IMR-90 (cell line): ENCODE measurements at regions not wholly inside any gene's neighbourhood (a gene's known extent, or its start where the extent isn't known, plus 50 kb on each side); places are given as distances from the start of the nearest gene placed in this dataset.

Experiments
- ATAC-seq: fragments of 200-7000 bp; cut with Tn5 transposase; 2 replicates; pipeline ENCODE4 v1.9.1; 2020; ENCODE audit warnings: low read depth, mild to moderate bottlenecking, moderate library complexity
- BruUV-seq: library from RNA; stranded (reverse); fragments of 400-500 nt; replicated peaks from 2 replicates; lab custom pipeline; 2021; lab: Mats Ljungman, UMichigan
- CTCF ChIA-PET: fragments of 300-600 bp; formaldehyde crosslinking; extraction: SDS; loops from one replicate; lab custom pipeline; 2021; ENCODE audit warnings: antibody characterized with exemption; lab: Yijun Ruan, JAX
- POLR2A ChIA-PET: fragments of 300-600 bp; sonication (Branson Sonifier 250); formaldehyde crosslinking; loops from one replicate; lab custom pipeline; 2022; ENCODE audit warnings: antibody characterized with exemption; ENCODE audit not compliant: unreplicated experiment; lab: Charles Lee
- DNase-seq: peaks from one replicate; pipeline ENCODE4 v3.0.0; 2013
- H2AFZ ChIP-seq: replicated peaks from 2 replicates; pipeline ENCODE3; 2013; ENCODE audit warnings: low read length, mild to moderate bottlenecking; ENCODE audit not compliant: poor library complexity
- H2AK5ac ChIP-seq: 2 replicates; pipeline ENCODE4 v1.6.1; 2013; ENCODE audit warnings: low read depth, low read length, inconsistent platforms
- H2AK9ac ChIP-seq: replicated peaks from 2 replicates; pipeline ENCODE3; 2013; ENCODE audit warnings: mild to moderate bottlenecking, low read depth, low read length, moderate library complexity; ENCODE audit not compliant: poor library complexity
- H2BK120ac ChIP-seq: 2 replicates; pipeline ENCODE4 v1.6.1; 2013; ENCODE audit warnings: low read depth, low read length, inconsistent platforms
- H2BK15ac ChIP-seq: 3 replicates; pipeline ENCODE4 v1.6.1; 2013; ENCODE audit warnings: low read depth, low read length, inconsistent platforms
- H2BK20ac ChIP-seq: 2 replicates; pipeline ENCODE4 v1.6.1; 2013; ENCODE audit warnings: low read depth, mild to moderate bottlenecking, inconsistent platforms, low read length, moderate library complexity
- H2BK5ac ChIP-seq: 2 replicates; pipeline ENCODE4 v1.6.1; 2013; ENCODE audit warnings: mild to moderate bottlenecking, low read depth, low read length, inconsistent platforms; ENCODE audit not compliant: poor library complexity, severe bottlenecking
- H3K14ac ChIP-seq: replicated peaks from 2 replicates; pipeline ENCODE4 v1.6.1; 2013; ENCODE audit warnings: low read depth, low read length, inconsistent platforms
- H3K18ac ChIP-seq: 2 replicates; pipeline ENCODE4 v1.6.1; 2013; ENCODE audit warnings: low read depth, low read length, control low read depth
- H3K23ac ChIP-seq: 2 replicates; pipeline ENCODE4 v1.6.1; 2013; ENCODE audit warnings: low read depth, low read length, inconsistent platforms
- H3K27ac ChIP-seq: 2 replicates; pipeline ENCODE4 v1.5.1; 2013; ENCODE audit warnings: mild to moderate bottlenecking, control low read depth, low read length; ENCODE audit not compliant: insufficient read depth
- H3K27me3 ChIP-seq: 2 replicates; pipeline ENCODE4 v1.6.1; 2013; ENCODE audit warnings: low read length; ENCODE audit not compliant: control insufficient read depth, insufficient read depth
- H3K36me3 ChIP-seq: 2 replicates; pipeline ENCODE4 v1.6.1; 2013; ENCODE audit warnings: low read length, mixed read lengths; ENCODE audit not compliant: control insufficient read depth, insufficient read depth
- H3K4ac ChIP-seq: 2 replicates; pipeline ENCODE4 v1.6.1; 2013; ENCODE audit warnings: low read depth, low read length, inconsistent platforms
- H3K4me1 ChIP-seq: 2 replicates; pipeline ENCODE4 v1.6.1; 2013; ENCODE audit warnings: low read length, mixed read lengths; ENCODE audit not compliant: control insufficient read depth, insufficient read depth
- H3K4me2 ChIP-seq: 2 replicates; pipeline ENCODE4 v1.6.1; 2013; ENCODE audit warnings: low read depth, mild to moderate bottlenecking, control low read depth, low read length, moderate library complexity
- H3K4me3 ChIP-seq: 2 replicates; pipeline ENCODE4 v1.5.1; 2013; ENCODE audit warnings: low read depth, mild to moderate bottlenecking, control low read depth, low read length, moderate library complexity; ENCODE audit not compliant: insufficient read depth
- H3K56ac ChIP-seq: 2 replicates; pipeline ENCODE4 v1.6.1; 2013; ENCODE audit warnings: low read length, inconsistent platforms; ENCODE audit not compliant: insufficient read depth; ENCODE audit errors: extremely low read depth
- H3K79me1 ChIP-seq, 2 experiments: 2 replicates each; pipeline ENCODE4 v1.6.1; 2013; ENCODE audit warnings: low read length in 2 of 2, inconsistent platforms in 1 of 2, low read depth in 1 of 2
- H3K9ac ChIP-seq: 2 replicates; pipeline ENCODE4 v1.6.1; 2013; ENCODE audit warnings: low read depth, low read length, control low read depth
- H3K9me1 ChIP-seq: 2 replicates; pipeline ENCODE4 v1.6.1; 2013; ENCODE audit warnings: low read length, inconsistent platforms; ENCODE audit not compliant: insufficient read depth
- H3K9me3 ChIP-seq: 2 replicates; pipeline ENCODE4 v1.6.1; 2013; ENCODE audit warnings: low read length; ENCODE audit not compliant: control insufficient read depth, insufficient read depth
- H4K20me1 ChIP-seq: 2 replicates; pipeline ENCODE4 v1.6.1; 2013; ENCODE audit warnings: low read length, inconsistent platforms; ENCODE audit not compliant: insufficient read depth
- H4K5ac ChIP-seq: 2 replicates; pipeline ENCODE4 v1.6.1; 2013; ENCODE audit warnings: mild to moderate bottlenecking, low read depth, low read length, control low read depth
- H4K8ac ChIP-seq, 2 experiments: 2 replicates each; pipeline ENCODE4 v1.6.1; 2013; ENCODE audit warnings: low read depth in 2 of 2, low read length in 2 of 2, control low read depth in 1 of 2, inconsistent platforms in 1 of 2
- H4K91ac ChIP-seq: 2 replicates; pipeline ENCODE4 v1.6.1; 2013; ENCODE audit warnings: low read depth, low read length, inconsistent platforms; ENCODE audit not compliant: insufficient read depth
- BHLHE40 ChIP-seq: fragments of 150-350 bp; IDR thresholded peaks from 2 replicates; pipeline ENCODE4 v1.6.1; 2016; ENCODE audit warnings: mild to moderate bottlenecking, low read depth, low read length
- CHD1 ChIP-seq: IDR thresholded peaks from 2 replicates; pipeline ENCODE4 v1.6.1; 2012; ENCODE audit warnings: low read depth, low read length, improper control_type of control experiment
- MAFK ChIP-seq: IDR thresholded peaks from 2 replicates; pipeline ENCODE4 v1.6.1; 2012; ENCODE audit warnings: low read depth, low read length, improper control_type of control experiment
- MXI1 ChIP-seq: IDR thresholded peaks from 2 replicates; pipeline ENCODE4 v1.6.1; 2012; ENCODE audit warnings: low read depth, mild to moderate bottlenecking, low read length, moderate library complexity, borderline replicate concordance
- NFE2L2 ChIP-seq: fragments of 150-350 bp; IDR thresholded peaks from 2 replicates; pipeline ENCODE4 v1.6.1; 2016; ENCODE audit warnings: low read depth, mild to moderate bottlenecking, low read length
- POLR2A ChIP-seq: IDR thresholded peaks from 2 replicates; pipeline ENCODE4 v1.6.1; 2012; ENCODE audit warnings: mild to moderate bottlenecking, low read depth, low read length
- RAD21 ChIP-seq: IDR thresholded peaks from 2 replicates; pipeline ENCODE4 v1.6.1; 2012; ENCODE audit warnings: low read length, improper control_type of control experiment
- SMC3 ChIP-seq: fragments of 150-350 bp; IDR thresholded peaks from 2 replicates; pipeline ENCODE4 v1.6.1; 2016; ENCODE audit warnings: low read depth, mild to moderate bottlenecking, antibody characterized with exemption, low read length, moderate library complexity
- WGBS, 2 experiments: methylation state at CpG; one replicate each; pipeline versions ENCODE4 v1.1.5 to v1.1.7; 2013; ENCODE audit warnings: missing lambda C conversion rate in 2 of 2; ENCODE audit not compliant: insufficient read length in 1 of 2; ENCODE audit errors: extremely low coverage in 2 of 2; 5-methylcytosine and 5-hydroxymethylcytosine counted together
- dilution Hi-C: fragments of 300-500 bp; cut with HindIII; formaldehyde crosslinking; loops from one replicate; pipeline ENCODE4 v1.14.3; 2018; ENCODE audit warnings: low sequenced_read_pairs; ENCODE audit not compliant: unreplicated experiment
- in situ Hi-C: fragments of 300-500 bp; cut with MboI; formaldehyde crosslinking; loops from 3 replicates; pipeline ENCODE4 v1.14.3; 2019; ENCODE audit warnings: low sequenced_read_pairs, inconsistent platforms, mixed read lengths
- intact Hi-C: fragments of 100-400 bp; cut with micrococcal nuclease; formaldehyde crosslinking; loops from 2 replicates; pipeline ENCODE4 v1.10.0; 2022
- TF ChIP-seq, protein P1 (sequence below): conservative IDR thresholded peaks from 2 replicates; pipeline ENCODE4 v1.5.1; 2012; ENCODE audit warnings: mild to moderate bottlenecking, low read depth, low read length, improper control_type of control experiment

- no peak for TF ChIP-seq RAD21
- peak; percentile 54; the same call in 1 of the 2 replicates for TF ChIP-seq BHLHE40
These were observed 163.7 kb downstream of the NTMT2 start (continued) for GRCh38 chr1:170309389-170310013.

GRCh38 chr1:170310014-170310405 is 164.3 kb downstream of the NTMT2 start:
- Histone ChIP-seq H3K23ac (peak overlapping the region; percentile 93), H3K14ac (peak overlapping the region; percentile 96), H4K91ac (peak overlapping the region; percentile 79; the same call in 1 of the 2 replicates), H4K20me1 (no peaks in the 10 kb centered on the region), H3K9me1 (peaks cover 9% of the 10 kb centered on the region), H3K9ac (no peak overlapping the region), H3K36me3 (no peaks in the 10 kb centered on the region), H2BK5ac (peak overlapping the region; percentile 64), H2BK15ac (peak overlapping the region; percentile 94; the same call in 1 of the 3 replicates), H2AFZ (no peak overlapping the region), H2AK9ac (no peak overlapping the region), H4K8ac (peak overlapping the region; percentile 55 to 91; a peak in 3 of 4 replicates), H3K18ac (peak overlapping the region; percentile 88; the same call in 1 of the 2 replicates), H3K56ac (peak overlapping the region; percentile 31; the same call in 1 of the 2 replicates), H3K27ac (peak overlapping the region; percentile 44; the same call in 1 of the 2 replicates), H3K27me3 (no peaks in the 10 kb centered on the region), H2BK20ac (peak overlapping the region; percentile 98), H3K4me2 (no peak overlapping the region), H3K4me1 (peaks cover 11% of the 10 kb centered on the region), H2BK120ac (peak overlapping the region; percentile 94), H2AK5ac (peak overlapping the region; percentile 76; the same call in 1 of the 2 replicates), H3K9me3 (no peaks in the 10 kb centered on the region), H4K5ac (no peak overlapping the region), H3K79me1 (no peaks in the 10 kb centered on the region), H3K4me3 (no peak overlapping the region), H3K4ac (peak overlapping the region; percentile 93)
- intact Hi-C loops = no loop called here
- WGBS, 2 experiments = no CpG with 5 or more reads among the region's 1 CpG
- DNase-seq = no peak
- BruUV-seq = no TSS peak
- TF ChIP-seq POLR2A = no peak
- TF ChIP-seq CHD1 = no peak
- no peak for TF ChIP-seq RAD21
- TF ChIP-seq MXI1 = no peak
- TF ChIP-seq, protein P1, sequence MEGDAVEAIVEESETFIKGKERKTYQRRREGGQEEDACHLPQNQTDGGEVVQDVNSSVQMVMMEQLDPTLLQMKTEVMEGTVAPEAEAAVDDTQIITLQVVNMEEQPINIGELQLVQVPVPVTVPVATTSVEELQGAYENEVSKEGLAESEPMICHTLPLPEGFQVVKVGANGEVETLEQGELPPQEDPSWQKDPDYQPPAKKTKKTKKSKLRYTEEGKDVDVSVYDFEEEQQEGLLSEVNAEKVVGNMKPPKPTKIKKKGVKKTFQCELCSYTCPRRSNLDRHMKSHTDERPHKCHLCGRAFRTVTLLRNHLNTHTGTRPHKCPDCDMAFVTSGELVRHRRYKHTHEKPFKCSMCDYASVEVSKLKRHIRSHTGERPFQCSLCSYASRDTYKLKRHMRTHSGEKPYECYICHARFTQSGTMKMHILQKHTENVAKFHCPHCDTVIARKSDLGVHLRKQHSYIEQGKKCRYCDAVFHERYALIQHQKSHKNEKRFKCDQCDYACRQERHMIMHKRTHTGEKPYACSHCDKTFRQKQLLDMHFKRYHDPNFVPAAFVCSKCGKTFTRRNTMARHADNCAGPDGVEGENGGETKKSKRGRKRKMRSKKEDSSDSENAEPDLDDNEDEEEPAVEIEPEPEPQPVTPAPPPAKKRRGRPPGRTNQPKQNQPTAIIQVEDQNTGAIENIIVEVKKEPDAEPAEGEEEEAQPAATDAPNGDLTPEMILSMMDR = no peak
- TF ChIP-seq NFE2L2 = no peak
- TF ChIP-seq MAFK = no peak
- no peak for TF ChIP-seq SMC3
- in situ Hi-C loops = no loop called here
- peak; percentile 28 for ATAC-seq
- ChIA-PET POLR2A (interaction anchor here (0.6 kb wide), 1 partner anchor 220 kb away, joined by 3 read pairs; no protein-coding TSS in a partner anchor), CTCF (interaction anchor here (0.6 kb wide), 1 partner anchor 170 kb away, joined by 4 read pairs; no protein-coding TSS in a partner anchor)
- dilution Hi-C loops = no loop called here
